ENCODE measurements at regions not wholly inside any gene's neighbourhood (a gene's known extent, or its start where the extent isn't known, plus 50 kb on each side); places are given as distances from the start of the nearest gene placed in this dataset.
A peak's percentile ranks its signal among the peaks of the same experiment; 100 is the strongest.

GRCh38 chr6:151740820-151741219 lies 66.7 kb upstream of the ESR1 start:
- Histone ChIP-seq H3K36me3 (no peaks in the 10 kb centered on the region), H3K4me1 (no peaks in the 10 kb centered on the region), H3K27ac (no peak overlapping the region), H3K27me3 (no peaks in the 10 kb centered on the region), H3K9me3 (no peaks in the 10 kb centered on the region), H3K4me3 (no peak overlapping the region)
- WGBS, 5 donors = 86 to 96% (median 93%) methylated on average over 4 of the region's 4 CpGs
- intact Hi-C loops (cut with DNase I; ENCODE audit: low total_unique reads) = no loop called here
- no peak for TF ChIP-seq EP300 (IDR thresholded peaks at IDR 0.05)
- no peak for TF ChIP-seq CTCF (IDR thresholded peaks at IDR 0.05)
- TF ChIP-seq POLR2A (IDR thresholded peaks at IDR 0.05) = no peak
- no peak for TF ChIP-seq POLR2AphosphoS5 (IDR thresholded peaks at IDR 0.05)
- no peak for DNase-seq

GRCh38 chr6:151747896-151748295 lies 59.6 kb upstream of the ESR1 start:
- 38 to 69% (median 56%) methylated on average over 2 of the region's 2 CpGs for WGBS, 5 donors
- intact Hi-C loops (cut with DNase I; ENCODE audit: low total_unique reads) = no loop called here
- H3K27ac ChIP-seq = no peak overlapping the region
- DNase-seq = peak in 1 of 2 donors; percentile 20
- no peaks in the 10 kb centered on the region for H3K36me3 ChIP-seq
- no peaks in the 10 kb centered on the region for H3K9me3 ChIP-seq
- no peaks in the 10 kb centered on the region for H3K4me1 ChIP-seq
- no peaks in the 10 kb centered on the region for H3K27me3 ChIP-seq
- no peak overlapping the region for H3K4me3 ChIP-seq
- TF ChIP-seq POLR2A (IDR thresholded peaks at IDR 0.05) (no peak), CTCF (IDR thresholded peaks at IDR 0.05) (no peak), POLR2AphosphoS5 (IDR thresholded peaks at IDR 0.05) (no peak), EP300 (IDR thresholded peaks at IDR 0.05) (no peak)

GRCh38 chr6:151749341-151749740 lies 58.1 kb upstream of the ESR1 start:
- Histone ChIP-seq H3K27me3 (no peaks in the 10 kb centered on the region), H3K27ac (no peak overlapping the region), H3K9me3 (no peaks in the 10 kb centered on the region), H3K36me3 (no peaks in the 10 kb centered on the region), H3K4me3 (no peak overlapping the region), H3K4me1 (no peaks in the 10 kb centered on the region)
- intact Hi-C loops (cut with DNase I; ENCODE audit: low total_unique reads) = no loop called here
- 79 to 94% (median 86%) methylated on average over 2 of the region's 2 CpGs for WGBS, 5 donors
- no peak for DNase-seq
- TF ChIP-seq POLR2AphosphoS5 (IDR thresholded peaks at IDR 0.05) (no peak), POLR2A (IDR thresholded peaks at IDR 0.05) (no peak), CTCF (IDR thresholded peaks at IDR 0.05) (no peak), EP300 (IDR thresholded peaks at IDR 0.05) (no peak)

GRCh38 chr6:151753581-151753980 lies 53.9 kb upstream of the ESR1 start:
- no peaks in the 10 kb centered on the region for H3K36me3 ChIP-seq
- no peaks in the 10 kb centered on the region for H3K9me3 ChIP-seq
- 65 to 87% (median 79%) methylated on average over 4 of the region's 4 CpGs for WGBS, 5 donors
- TF ChIP-seq POLR2AphosphoS5 (IDR thresholded peaks at IDR 0.05) = no peak
- TF ChIP-seq CTCF (IDR thresholded peaks at IDR 0.05) = no peak
- no peak for TF ChIP-seq POLR2A (IDR thresholded peaks at IDR 0.05)
- TF ChIP-seq EP300 (IDR thresholded peaks at IDR 0.05) = no peak
- intact Hi-C loops (cut with DNase I; ENCODE audit: low total_unique reads) = no loop called here
- H3K4me1 ChIP-seq = no peaks in the 10 kb centered on the region
- H3K27me3 ChIP-seq = no peaks in the 10 kb centered on the region
- H3K27ac ChIP-seq = no peak overlapping the region
- no peak for DNase-seq
- H3K4me3 ChIP-seq = no peak overlapping the region

Measured in stomach (tissue), 8 donors.